ENCODE measurements at regions not wholly inside any gene's neighbourhood (a gene's known extent, or its start where the extent isn't known, plus 50 kb on each side); places are given as distances from the start of the nearest gene placed in this dataset.

DNA sequence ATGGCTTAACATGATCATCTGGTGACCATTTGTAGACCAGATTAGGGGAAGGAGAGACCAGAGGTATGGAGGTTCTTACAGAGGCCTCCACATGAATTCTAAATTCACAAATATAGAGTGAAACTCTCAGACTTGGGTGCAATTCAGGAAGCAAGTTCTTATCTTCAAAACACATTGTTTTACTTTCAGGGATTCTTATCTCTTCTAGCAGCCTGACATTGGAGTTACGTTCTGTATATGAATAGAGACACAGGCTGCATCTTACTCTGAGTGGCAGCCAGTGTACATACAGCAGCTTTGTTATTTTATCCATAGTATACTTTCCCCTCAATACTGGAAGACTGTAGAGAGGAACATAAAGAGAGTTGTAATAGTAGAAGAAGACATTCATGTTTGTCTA, 1331.7 kb upstream of the WWC1 start:
- no peak for DNase-seq (ENCODE audit: low read depth)

DNA sequence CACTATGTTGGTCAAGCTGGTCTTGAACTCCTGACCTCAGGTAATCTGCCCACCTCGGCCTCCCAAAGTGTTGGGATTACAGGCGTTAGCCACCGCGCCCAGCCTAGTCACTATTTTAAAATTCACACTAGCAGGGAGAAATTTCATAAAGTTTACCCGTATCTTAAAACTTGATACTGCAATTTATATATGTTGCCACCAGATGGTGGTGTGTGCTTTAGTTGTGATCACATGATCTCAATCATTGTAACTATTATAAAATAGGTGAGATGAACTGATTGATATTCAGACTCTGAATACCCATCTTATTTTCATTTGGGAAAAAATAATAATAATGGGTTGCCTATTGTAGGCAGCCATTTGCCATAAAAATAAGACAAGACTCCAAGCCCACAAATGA, 1330.4 kb upstream of the WWC1 start:
- DNase-seq (ENCODE audit: low read depth) = no peak

DNA sequence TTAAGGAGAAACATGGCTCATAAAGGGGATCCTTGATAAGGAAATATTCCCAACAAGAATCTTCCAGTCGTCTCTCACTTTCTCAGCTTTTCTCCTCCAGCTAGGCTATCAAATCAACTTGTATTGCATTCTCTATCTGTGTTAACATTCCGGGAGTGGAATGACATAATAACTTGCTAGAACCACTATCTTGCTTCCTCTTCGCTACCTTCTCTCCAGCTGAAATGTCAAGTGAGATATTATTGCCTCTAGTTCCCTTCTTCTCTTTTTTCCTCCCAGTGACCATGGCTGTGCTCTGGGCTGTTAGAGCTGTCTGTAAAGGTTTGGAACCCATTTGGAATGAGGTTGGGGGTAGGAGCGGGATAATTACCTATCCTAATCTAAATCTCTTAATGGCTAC, 1329.5 kb upstream of the WWC1 start:
- DNase-seq (ENCODE audit: low read depth) = no peak

DNA sequence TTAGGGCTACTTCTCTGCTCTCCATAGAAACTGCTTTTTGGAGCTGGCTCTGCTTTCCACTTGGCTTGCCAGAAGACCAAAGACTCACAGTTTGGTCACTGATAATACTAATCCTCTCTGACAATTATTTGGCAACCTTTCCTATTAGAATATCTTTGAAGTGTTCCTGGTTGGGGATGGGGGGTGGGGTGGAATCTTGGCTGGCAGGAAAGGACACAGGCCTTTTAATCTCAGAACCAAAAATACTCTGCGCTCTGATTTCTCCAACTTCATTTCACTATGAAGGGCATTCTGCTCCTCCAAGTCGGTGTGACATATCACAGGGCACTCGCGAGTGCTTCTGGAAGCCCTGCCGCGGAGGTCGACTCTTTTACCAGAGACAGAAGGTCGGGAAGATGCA, 1329.0 kb upstream of the WWC1 start:
- no peak for DNase-seq (ENCODE audit: low read depth)

DNA sequence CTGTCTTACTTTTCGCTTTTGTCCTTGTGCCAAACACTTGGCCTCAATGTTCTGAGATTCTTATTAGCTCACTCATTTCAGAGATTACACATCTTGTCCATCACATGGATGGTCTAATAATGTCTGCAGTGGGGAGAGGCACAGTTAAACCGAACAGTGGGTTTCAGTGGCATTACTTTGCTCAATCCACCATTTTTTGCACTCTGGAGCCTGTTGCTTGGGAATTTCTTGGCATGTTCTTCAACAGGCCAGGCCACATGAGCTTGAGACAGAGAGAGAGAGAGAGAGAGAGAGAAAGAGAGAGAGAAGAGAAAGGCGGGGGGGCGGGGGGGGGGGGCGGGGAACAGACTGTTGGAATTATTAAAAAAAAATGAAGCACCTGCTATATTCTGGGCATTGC, 1327.8 kb upstream of the WWC1 start:
- DNase-seq (ENCODE audit: low read depth) = no peak

DNA sequence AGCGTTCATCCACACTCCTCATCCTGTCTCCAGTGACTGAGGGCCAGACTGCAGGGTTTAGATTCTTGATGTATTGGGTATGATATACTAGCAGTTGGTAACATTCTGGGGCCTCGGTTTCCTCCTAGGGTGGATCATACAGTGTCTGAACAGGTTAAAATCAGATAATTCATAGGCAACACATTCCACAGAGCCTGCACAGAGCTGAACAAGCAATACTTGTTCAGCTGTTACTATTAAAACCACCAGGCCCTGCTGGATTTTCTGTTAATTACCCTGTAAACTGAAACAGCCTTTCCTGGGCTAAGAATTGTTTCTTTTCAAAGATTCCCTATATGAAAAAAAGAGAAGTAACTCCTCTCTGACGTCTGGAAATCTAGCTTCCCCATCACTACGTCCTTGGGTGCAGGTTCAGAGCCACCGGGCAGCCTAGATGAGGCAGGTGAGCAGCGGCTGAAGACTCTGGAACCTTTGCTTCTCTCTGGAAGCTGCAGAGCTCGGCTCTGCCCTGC, 1313.5 kb upstream of the WWC1 start:
- DNase-seq (ENCODE audit: low read depth) = no peak

DNA sequence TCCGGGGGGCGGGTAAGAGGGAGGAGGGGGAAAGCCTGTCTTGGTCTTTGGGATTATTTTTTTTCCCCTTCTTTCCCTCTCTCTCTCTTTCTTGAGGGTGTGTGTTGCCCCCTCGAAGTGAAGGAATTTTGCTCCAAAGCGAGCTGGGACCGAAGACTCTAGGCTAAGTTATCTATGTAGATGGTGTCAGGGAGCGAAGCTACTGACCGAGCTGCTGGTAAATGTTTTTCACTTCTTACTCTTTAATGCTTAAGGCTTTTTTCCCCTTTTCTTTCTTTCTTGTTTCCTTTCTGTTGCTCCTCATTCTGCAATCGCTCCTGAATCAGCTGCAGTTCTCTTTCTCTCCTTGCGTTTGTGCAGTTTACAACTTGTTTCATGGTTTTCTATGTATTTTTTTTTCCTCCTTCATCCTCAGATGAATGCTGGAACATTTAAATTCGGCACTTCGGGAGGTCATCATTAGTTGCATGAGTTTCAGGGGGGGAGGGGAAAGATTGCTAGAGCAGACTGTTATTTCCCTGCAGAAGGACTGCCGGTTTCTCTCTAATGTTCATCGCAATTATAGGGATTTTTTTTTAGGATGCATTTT, 1312.0 kb upstream of the WWC1 start:
- no peak for DNase-seq (ENCODE audit: low read depth)

DNA sequence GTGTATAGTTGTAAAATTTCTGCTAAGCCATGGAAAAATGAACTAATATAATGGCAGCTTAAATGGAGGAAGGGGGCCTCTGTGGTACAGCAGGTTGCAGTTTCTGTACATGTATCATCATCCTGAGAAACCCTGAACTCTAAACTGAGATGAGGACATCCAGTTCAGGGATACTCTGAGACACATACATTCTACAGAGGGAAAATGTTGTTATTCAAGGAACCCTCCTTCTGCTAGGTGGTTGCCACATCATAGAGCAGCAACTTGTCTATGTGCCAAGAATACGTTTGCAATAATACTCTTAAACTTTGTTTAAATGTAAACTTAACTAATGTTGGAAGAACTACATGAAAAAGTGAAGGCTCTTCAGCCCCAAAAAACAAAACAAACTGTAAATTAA, 1310.8 kb upstream of the WWC1 start:
- no peak for DNase-seq (ENCODE audit: low read depth)

DNA sequence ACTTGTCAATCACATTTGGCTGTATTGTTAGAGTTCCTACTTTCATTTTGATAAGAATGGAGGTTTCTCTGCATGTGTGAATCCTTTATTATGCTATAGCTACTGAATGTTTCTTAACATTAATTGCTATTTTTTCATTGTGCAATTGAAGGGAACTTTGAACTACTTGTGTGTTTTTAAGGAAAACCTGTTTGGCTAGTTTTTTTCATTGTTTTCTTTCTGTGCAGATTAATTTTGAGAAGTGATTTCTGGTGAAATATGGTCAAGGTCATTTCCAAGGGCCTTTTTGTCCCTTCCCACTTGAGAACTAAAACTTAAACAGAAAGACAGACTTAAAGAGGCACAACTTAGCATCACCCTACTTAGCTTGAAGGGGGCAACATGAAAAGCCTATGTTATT, 1309.2 kb upstream of the WWC1 start:
- no peak for DNase-seq (ENCODE audit: low read depth)

DNA sequence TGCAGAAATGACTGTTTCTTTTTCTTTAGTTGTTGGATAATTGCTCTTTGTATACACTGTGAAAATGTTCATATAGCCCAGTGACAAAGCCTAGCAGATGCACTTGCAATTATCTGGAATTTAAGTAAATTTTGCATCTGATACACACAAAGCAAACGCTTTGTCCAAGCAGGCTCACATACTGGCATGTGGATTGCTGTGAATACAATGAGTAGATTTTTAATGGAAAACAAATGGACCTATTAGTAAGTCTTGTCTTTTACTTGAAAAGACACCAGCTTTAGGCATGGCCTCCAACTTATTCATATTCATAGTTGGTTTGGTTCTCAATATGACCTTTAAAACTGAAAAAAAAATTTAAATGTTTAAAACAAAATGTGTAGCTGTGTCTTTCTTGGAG, 1299.8 kb upstream of the WWC1 start:
- DNase-seq (ENCODE audit: low read depth) = no peak

DNA sequence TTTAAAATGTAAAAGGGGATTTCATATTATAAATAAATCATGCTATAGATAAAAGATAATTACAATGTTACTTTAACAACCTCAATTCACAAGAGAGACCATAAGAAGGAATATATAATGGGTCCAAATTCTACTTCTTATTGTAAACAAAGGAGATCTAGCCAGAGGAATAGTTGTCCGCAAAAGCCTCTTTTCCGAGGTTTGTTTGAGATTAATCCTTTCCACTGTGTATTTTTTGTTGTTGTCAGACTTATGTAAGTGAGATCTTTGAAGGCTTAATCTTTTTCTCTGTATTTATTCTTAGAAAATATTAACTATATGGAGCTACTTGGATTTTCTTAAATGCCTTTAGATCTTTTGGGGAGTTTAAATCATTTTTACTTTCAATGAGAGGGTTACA, 1299.3 kb upstream of the WWC1 start:
- no peak for DNase-seq (ENCODE audit: low read depth)

DNA sequence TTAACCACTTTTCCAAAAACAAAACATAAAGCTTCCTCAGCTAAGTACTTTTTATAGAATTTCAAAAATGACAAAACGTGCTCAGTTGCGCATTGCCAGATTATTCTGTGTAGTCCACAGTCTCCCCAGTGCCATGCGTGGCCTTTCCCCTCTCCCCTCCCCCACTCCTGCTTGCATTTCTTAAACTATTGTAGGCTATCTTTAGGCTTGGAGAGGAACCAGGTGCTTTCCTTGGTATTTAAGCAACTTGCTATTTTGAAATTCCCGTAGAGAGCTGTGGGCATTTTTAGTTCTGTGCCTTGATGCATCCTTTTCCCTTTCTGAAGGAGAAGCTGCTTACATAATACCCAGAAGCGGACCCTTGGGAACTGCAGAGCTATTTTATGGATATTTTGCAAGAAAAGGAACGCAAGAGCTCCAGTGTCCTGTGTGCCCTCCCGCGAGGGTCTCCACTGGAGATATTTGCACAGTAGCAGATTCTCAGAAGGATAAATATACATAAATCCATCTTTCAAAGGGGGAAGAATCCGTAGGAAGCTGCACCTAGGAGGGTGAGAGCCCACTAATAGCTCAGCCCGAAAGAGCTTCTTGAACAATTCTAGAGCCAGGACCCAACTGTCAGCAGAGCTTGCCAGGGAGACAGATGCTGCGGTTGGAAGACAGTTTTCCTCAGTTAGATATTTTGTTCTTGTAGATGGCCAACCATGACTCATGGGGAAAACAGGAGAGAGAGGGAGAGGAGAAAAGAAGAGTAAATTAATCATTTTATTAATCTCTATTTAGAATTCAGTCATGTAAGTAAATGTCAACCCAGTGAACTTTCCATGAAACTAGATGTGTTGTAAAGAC, 1298.3 kb upstream of the WWC1 start:
- DNase-seq (ENCODE audit: low read depth) = no peak

DNA sequence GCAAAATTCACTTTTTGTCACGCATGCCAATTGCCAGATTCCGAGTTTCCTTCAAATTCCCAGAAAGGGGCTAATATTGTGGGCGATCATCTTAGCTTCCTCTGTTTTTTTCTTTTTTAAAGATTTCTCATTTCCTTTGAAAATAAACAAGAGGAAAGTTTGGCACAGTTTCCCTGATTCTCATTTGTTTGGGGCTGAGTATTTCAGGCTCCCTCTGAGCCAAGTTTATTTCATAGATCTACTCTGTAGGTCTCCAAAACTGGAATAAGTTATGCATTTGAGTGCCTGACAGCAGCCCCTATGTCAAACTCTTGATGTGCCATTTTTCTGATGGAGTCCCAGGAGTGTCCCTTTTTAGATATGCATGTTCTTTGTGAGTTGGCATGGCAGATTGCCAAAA, 1297.2 kb upstream of the WWC1 start:
- no peak for DNase-seq (ENCODE audit: low read depth)

DNA sequence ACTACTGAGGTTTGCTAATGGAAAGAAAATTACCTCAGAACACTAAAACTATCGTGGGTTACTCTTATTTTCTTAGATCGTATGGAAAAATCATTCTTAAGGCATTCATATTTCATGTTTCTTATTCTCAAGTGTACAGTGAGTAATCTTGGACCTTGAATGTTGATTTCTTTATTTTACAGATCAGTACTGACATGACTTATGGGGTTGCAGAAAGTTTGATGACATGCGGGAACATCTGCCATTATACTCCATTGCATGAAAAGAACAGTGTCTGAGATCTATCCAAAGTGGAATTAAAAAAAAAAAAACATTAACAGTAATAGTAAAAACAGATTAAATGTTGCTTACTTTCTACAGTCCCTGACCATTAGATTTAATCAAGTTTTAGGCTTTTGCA, 1290.2 kb upstream of the WWC1 start:
- no peak for DNase-seq (ENCODE audit: low read depth)

DNA sequence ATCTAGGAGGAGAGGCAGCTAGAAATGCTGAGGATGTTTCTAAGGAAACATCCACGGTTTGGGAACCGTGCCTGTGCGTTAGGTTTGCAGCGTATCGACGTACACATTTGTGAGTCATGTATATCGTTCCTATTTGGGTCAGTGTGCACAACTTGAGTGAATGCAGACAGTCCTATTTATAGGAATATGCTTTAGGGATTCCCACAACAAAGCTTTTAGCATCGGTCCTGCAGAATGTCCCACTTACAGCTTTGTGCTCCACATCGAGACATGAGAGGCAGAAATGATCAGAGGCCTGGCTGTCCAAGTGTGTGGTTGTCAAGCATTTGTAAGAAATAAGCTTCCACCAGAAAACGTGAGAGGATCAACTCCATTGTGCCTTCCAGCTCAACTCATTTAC, 1282.7 kb upstream of the WWC1 start:
- no peak for DNase-seq (ENCODE audit: low read depth)

DNA sequence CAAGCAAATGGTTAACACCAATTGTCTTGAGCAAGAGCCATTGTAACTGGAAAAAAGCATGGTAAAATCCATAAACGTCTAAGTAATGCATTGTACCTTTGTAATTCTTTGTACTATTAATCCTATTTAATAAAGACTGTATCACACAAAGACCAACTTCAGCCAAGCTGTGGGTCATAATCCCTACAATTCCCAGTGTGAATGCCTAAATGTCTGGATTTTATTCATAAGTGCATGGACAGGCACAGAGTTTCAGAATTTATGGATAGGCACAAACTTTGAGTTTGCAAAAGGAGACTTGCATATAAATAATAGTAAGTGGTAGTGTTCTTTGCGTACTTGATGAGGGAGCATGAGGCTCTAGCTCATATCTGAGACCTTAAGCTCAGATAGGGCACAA, 1280.2 kb upstream of the WWC1 start:
- DNase-seq (ENCODE audit: low read depth) = no peak

DNA sequence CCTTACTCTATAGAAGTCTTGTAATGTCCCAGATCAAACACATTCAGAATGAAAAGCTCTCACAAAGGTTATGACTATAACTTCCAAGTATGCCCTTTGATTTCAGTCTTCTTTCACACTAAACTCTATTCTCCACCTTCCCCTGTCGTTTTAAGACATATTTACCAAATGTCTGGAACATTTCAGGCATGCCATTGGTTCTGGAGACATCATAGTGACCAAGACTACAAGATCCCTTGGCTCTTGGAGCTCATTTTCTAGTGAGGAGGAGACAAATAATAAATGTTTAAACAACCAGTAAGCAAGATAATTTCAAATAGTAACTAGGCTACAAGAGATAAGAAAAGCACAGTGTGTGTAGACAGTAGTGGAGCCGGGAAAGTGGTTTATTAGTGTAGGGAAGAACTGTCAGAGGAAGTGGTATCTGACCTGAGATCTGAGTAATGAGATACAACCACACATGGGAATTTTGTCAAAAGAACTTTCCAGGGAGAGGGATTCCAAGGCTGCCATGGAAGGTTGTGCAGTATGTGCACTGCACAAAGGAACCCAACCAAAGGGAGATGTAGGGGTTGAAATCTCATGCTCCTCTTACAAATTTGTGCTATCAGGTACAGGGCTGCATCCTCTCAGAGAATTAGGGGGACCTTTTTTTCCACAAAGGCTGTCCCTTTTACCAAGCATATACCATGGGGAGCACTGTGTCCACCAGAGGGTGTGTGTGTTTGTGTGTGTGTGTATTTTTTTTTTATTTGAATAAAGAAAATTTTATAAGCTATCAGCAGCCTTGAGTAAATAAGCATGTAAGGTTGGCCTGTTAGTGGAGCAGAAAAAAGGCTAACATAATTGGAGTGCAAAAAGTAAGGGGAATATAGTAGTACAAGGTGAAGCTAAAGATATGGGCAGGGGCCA, 1279.1 kb upstream of the WWC1 start:
- no peak for DNase-seq (ENCODE audit: low read depth)

DNA sequence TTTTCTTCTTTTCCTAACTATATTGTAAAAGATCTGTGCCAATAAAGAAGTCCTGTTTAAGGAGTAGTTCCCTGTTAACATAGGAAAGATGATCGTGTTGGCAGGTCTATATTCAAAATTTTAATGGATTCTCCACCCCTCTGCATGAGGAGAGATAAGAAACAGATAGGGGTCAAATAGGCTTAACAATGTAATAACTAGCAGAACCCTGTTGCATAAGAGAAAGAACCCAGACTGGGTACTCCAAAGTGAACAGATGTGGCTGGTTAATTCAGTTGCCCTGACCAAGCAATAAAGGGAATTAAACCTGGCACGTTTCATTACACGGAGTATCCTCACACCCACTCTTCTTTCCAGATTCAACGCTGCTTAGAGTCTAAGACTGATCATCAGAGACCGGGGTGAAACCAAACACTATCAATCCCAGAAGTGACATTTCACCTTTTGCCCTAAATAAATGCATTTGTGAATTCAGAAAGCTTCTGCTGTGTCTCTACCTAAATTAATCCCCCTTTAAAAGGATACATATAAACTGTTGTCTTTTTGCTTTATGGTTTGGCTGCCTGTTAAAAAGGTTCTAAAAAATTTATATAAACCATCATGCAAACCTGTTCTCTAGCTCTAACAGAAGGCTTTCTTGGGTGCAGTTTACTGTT, 1276.9 kb upstream of the WWC1 start:
- no peak for DNase-seq (ENCODE audit: low read depth)

DNA sequence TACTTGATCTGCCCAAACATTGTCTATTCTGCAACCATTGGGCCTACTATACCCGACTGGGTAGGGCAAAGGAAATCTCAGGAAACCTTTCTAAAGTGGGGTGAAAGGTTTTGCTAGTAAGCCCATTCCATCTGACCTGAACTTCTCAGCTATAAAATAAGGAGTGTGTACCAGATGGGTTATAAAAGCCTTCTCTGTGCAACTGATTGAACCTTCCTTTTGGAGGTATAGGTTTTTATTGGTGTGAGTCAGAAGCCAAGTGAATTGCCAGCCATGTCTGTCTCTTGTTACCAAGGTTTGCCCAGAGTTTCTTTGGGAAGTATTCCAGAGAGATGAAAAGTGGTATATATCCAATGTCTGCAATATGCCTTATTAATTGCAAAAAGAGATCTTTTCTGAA, 1271.0 kb upstream of the WWC1 start:
- DNase-seq (ENCODE audit: low read depth) = no peak

DNA sequence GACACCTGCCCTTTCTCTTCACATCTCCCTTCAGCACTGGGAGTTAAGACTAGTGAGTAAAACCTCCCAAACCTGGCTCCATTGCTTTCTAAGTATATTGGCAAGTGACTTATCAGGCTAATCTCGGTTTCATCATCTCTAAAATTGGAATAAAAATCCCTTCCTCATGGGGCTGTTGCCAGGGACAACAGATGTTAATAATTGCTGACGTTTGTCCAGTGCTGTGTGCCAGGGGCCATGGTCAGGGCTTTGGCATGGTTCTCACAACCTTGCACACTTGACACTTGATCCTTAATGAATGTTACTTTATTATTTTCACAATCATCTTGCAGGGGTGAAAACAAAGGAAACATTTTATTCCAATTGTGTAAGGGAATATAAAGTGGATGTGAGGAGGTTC, 1262.0 kb upstream of the WWC1 start:
- DNase-seq (ENCODE audit: low read depth) = no peak

DNA sequence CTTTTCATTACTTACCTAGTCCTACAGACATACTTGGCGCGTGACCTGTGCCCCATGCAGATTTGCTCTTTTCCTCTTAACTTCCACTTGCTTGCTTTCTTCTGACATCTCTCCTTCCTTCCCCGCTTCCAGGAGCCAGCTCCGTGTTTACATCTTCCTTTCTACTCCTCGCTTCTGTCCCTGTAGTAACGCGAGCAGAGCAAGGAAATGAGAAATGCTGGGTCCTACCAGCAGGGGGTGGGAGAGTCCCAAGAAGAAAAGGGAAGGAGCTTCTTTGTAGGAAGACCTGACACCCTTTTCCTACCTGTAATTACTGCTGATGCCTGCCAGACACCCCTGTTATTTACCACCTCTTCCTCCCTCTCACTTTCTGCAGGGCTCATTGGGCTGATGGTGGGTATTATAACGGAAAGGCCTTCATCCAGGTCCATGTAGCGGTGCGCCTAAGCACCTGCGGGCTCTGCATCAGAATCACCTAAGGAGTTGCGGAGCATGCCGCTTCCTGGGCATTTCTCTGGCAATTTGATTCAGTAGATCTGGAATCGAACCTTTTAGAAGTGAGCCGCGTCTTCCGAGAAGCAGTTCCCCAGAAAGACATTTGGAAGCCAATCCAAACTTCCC, 1260.8 kb upstream of the WWC1 start:
- DNase-seq (ENCODE audit: low read depth) = no peak

DNA sequence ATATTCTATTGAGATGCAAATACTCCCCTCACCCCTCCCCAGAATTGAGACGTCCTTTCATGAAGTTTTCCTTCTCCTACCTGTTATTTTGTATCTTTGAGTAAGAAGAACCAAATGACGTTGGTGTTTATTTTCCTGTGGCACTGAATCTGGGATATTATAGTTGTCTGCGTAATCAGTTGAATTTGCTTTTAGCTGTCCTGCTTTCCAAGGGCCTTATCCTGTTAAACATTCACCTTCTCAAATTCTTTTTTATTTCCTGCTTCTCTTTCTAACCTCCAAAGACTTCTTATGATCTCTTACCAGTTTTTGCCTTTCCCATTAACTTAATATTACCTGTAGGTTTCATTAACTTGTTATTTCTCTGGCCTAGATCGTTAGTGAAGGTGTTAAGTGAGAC, 1254.9 kb upstream of the WWC1 start:
- DNase-seq (ENCODE audit: low read depth) = no peak
